WTC11 (cell line): ENCODE measurements at regions not wholly inside any gene's neighbourhood (a gene's known extent, or its start where the extent isn't known, plus 50 kb on each side); places are given as distances from the start of the nearest gene placed in this dataset.
A peak's percentile ranks its signal among the peaks of the same experiment; 100 is the strongest.

Source experiments
- ATAC-seq: fragments of 200-7000 bp; cut with Tn5 transposase; 2 replicates; pipeline ENCODE4 v1.10.0; 2021; ENCODE audit warnings: mild to moderate bottlenecking, moderate library complexity
- CTCF ChIA-PET: fragments of 300-600 bp; sonication (Branson Sonifier 250); formaldehyde crosslinking; loops from one replicate; lab custom pipeline; 2021; ENCODE audit warnings: antibody characterized with exemption; lab: Charles Lee
- POLR2A ChIA-PET: fragments of 350-600 bp; sonication (Branson Sonifier 250); formaldehyde crosslinking; loops from one replicate; lab custom pipeline; 2021; ENCODE audit warnings: antibody characterized with exemption; lab: Charles Lee
- DNase-seq: peaks from one replicate; pipeline ENCODE4 v3.0.0; 2021; ENCODE audit warnings: low spot score
- H3K27ac Mint-ChIP-seq: 2 replicates; pipeline ENCODE4 v1.8.0; 2021; ENCODE audit warnings: mixed read lengths
- H3K27me3 Mint-ChIP-seq: 2 replicates; pipeline ENCODE4 v1.8.0; 2021; ENCODE audit warnings: low read depth, mild to moderate bottlenecking, moderate library complexity, mixed read lengths
- H3K36me3 Mint-ChIP-seq: 2 replicates; pipeline ENCODE4 v1.8.0; 2021; ENCODE audit warnings: mixed read lengths
- H3K4me1 Mint-ChIP-seq: 2 replicates; pipeline ENCODE4 v1.8.0; 2022; ENCODE audit warnings: mixed read lengths
- H3K4me3 Mint-ChIP-seq: 2 replicates; pipeline ENCODE4 v1.8.0; 2021; ENCODE audit warnings: mild to moderate bottlenecking, moderate library complexity, mixed read lengths
- H3K9me3 Mint-ChIP-seq: 2 replicates; pipeline ENCODE4 v1.8.0; 2021; ENCODE audit warnings: mixed read lengths
- ATF2 ChIP-seq: sonication (generic); formaldehyde crosslinking; IDR thresholded peaks from 2 replicates; pipeline ENCODE4 v1.8.1; 2022; ENCODE audit warnings: low read depth, missing genetic modification reagents, borderline replicate concordance
- CREM ChIP-seq: sonication (generic); formaldehyde crosslinking; IDR thresholded peaks from 2 replicates; pipeline ENCODE4 v1.8.1; 2022; ENCODE audit warnings: mild to moderate bottlenecking, missing genetic modification reagents, moderate library complexity
- E2F5 ChIP-seq: sonication (generic); formaldehyde crosslinking; IDR thresholded peaks from 2 replicates; pipeline ENCODE4 v1.8.1; 2022; ENCODE audit warnings: mild to moderate bottlenecking, moderate library complexity, missing genetic modification reagents
- FOXP1 ChIP-seq: sonication (generic); formaldehyde crosslinking; IDR thresholded peaks from 2 replicates; pipeline ENCODE4 v1.8.0; 2022; ENCODE audit warnings: missing genetic modification reagents, mild to moderate bottlenecking, moderate library complexity, borderline replicate concordance
- GABPB1 ChIP-seq: sonication (generic); formaldehyde crosslinking; IDR thresholded peaks from 2 replicates; pipeline ENCODE4 v1.8.1; 2023; ENCODE audit warnings: mild to moderate bottlenecking, missing genetic modification reagents
- HMGA2 ChIP-seq: fragments of 250-450 bp; sonication (Bioruptor Pico); IDR thresholded peaks from 2 replicates; pipeline ENCODE4 v1.4.0; 2021; ENCODE audit warnings: mild to moderate bottlenecking, moderate library complexity
- IRF1 ChIP-seq: sonication (generic); formaldehyde crosslinking; IDR thresholded peaks from 2 replicates; pipeline ENCODE4 v1.8.0; 2023; ENCODE audit warnings: missing genetic modification reagents
- IRF2 ChIP-seq: sonication (generic); formaldehyde crosslinking; IDR thresholded peaks from 2 replicates; pipeline ENCODE4 v1.8.0; 2022; ENCODE audit warnings: low read depth, missing genetic modification reagents, borderline replicate concordance
- NFATC4 ChIP-seq: fragments of 250-450 bp; sonication (Bioruptor Pico); IDR thresholded peaks from 2 replicates; pipeline ENCODE4 v1.9.0; 2021; ENCODE audit warnings: mild to moderate bottlenecking
- RORB ChIP-seq: fragments of 250-450 bp; sonication (Bioruptor Pico); IDR thresholded peaks from 2 replicates; pipeline ENCODE4 v1.9.0; 2021; ENCODE audit warnings: mild to moderate bottlenecking
- ZNF317 ChIP-seq: sonication (generic); formaldehyde crosslinking; IDR thresholded peaks from 2 replicates; pipeline ENCODE4 v1.8.1; 2023; ENCODE audit warnings: low read depth, mild to moderate bottlenecking, moderate library complexity, missing genetic modification reagents, borderline replicate concordance
- ZNF396 ChIP-seq: fragments of 250-450 bp; sonication (Bioruptor Pico); IDR thresholded peaks from 2 replicates; pipeline ENCODE4 v1.8.0; 2021; ENCODE audit warnings: mild to moderate bottlenecking, moderate library complexity, borderline replicate concordance
- TF ChIP-seq, protein P1 (sequence below): sonication (generic); formaldehyde crosslinking; IDR thresholded peaks from 2 replicates; pipeline ENCODE4 v1.8.0; 2022; ENCODE audit warnings: mild to moderate bottlenecking, missing genetic modification reagents

GRCh38 chr7:68671046-68671445 lies 927.2 kb upstream of the AUTS2 start (continued):
- no peak for TF ChIP-seq ATF2

DNA sequence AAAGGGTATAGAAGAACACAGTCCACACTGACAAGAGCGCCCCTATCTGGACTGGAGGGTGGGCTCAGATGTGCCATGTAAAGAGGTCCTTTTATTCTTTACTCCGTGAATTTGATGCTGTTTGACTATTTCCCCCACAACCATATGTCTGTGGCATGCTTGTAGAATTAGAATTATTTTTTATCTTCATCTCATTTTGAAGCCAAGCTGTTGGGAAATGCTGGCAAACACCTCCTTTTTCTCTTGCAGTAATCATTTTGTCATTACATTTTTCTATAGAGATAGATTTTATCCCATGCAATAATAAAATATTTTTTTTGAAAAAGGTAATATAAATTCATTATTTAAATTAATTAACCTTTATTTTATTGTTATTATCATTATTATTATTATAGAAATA lies 926.6 kb upstream of the AUTS2 start:
- ATAC-seq, result no peak
- DNase-seq, result no peak
- ChIA-PET POLR2A (no interaction called here), CTCF (no interaction called here)
- Mint-ChIP-seq H3K4me3 (no peak overlapping the region), H3K27me3 (no peaks in the 10 kb centered on the region; the same call in 1 of the 2 replicates), H3K4me1 (no peaks in the 10 kb centered on the region), H3K27ac (no peak overlapping the region), H3K36me3 (peaks cover 9% of the 10 kb centered on the region; the same call in 1 of the 2 replicates), H3K9me3 (peaks cover 14% of the 10 kb centered on the region)
- TF ChIP-seq, protein P1, sequence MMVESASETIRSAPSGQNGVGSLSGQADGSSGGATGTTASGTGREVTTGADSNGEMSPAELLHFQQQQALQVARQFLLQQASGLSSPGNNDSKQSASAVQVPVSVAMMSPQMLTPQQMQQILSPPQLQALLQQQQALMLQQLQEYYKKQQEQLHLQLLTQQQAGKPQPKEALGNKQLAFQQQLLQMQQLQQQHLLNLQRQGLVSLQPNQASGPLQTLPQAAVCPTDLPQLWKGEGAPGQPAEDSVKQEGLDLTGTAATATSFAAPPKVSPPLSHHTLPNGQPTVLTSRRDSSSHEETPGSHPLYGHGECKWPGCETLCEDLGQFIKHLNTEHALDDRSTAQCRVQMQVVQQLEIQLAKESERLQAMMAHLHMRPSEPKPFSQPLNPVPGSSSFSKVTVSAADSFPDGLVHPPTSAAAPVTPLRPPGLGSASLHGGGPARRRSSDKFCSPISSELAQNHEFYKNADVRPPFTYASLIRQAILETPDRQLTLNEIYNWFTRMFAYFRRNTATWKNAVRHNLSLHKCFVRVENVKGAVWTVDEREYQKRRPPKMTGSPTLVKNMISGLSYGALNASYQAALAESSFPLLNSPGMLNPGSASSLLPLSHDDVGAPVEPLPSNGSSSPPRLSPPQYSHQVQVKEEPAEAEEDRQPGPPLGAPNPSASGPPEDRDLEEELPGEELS (CRISPR knock-in tag), result no peak
- TF ChIP-seq ATF2 (no peak), IRF1 (CRISPR knock-in tag) (no peak), ZNF396 (CRISPR knock-in tag) (no peak), HMGA2 (CRISPR knock-in tag) (peak; percentile 87)

- no peaks in the 10 kb centered on the region; the same call in 1 of the 2 replicates for H3K27me3 Mint-ChIP-seq
- peaks cover 14% of the 10 kb centered on the region for H3K9me3 Mint-ChIP-seq
- H3K27ac Mint-ChIP-seq, result no peak overlapping the region
- CTCF ChIA-PET, result no interaction called here
- peaks cover 9% of the 10 kb centered on the region; the same call in 1 of the 2 replicates for H3K36me3 Mint-ChIP-seq
- TF ChIP-seq E2F5 (CRISPR knock-in tag) (no peak), FOXP1 (CRISPR knock-in tag) (no peak), NFATC4 (no peak), IRF2 (no peak), ZNF317 (CRISPR knock-in tag) (no peak), ZNF396 (CRISPR knock-in tag) (no peak), GABPB1 (CRISPR knock-in tag) (no peak), RORB (CRISPR knock-in tag) (no peak), CREM (no peak), IRF1 (CRISPR knock-in tag) (no peak)
- TF ChIP-seq, all 79 proteins: peak for 0
- DNase-seq, result no peak
- Mint-ChIP-seq H3K4me1 (peaks cover 3% of the 10 kb centered on the region), H3K4me3 (no peak overlapping the region)
- POLR2A ChIA-PET, result no interaction called here
- no peak for ATAC-seq
Measured at GRCh38 chr7:68674826-68675225, 923.4 kb upstream of the AUTS2 start.
